Femur (tissue), 1 donor: ENCODE measurements at regions not wholly inside any gene's neighbourhood (a gene's known extent, or its start where the extent isn't known, plus 50 kb on each side); places are given as distances from the start of the nearest gene placed in this dataset.

ENCODE experiments used
- DNase-seq: peaks from one replicate; pipeline ENCODE4 v3.0.0-alpha.2; 2017

DNA sequence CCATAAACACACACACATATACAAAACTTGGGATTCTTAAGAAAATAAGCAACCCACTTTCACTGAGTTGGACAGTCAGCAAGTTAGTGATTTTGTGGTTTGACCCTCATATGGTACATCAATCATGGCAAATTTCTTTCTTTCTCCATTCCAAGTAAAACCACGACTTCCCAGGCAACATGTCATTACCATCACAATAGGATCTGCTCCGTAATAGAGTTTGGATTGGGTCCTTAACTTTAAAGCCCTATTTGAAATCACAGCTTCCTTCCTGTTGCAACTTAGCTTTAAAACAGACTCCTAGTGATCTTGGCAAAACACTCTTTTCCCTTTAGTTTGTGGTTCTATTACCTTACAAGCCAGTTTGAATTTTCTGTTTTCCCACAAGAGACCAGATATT lies 483.6 kb downstream of the INHBA start:
- DNase-seq: no peak

DNA sequence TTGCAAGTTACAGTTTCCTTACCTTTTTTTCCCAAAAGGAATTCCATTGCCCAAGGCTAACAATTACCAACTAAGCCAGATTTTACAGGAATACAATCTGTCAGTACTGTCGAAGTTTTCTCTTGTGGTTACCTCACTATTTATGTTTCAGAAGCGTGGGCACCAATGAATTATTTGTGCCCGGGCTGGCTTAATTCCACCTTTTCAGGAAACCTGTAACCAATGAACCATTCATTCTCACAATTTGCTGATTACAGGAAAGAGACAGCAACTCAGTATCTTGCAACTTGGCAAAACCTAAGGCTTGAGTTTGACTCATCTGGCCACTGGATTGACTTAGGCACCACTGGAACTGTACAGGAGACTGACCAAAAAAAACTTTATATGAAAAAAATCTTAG lies 485.6 kb downstream of the INHBA start:
- no peak for DNase-seq

DNA sequence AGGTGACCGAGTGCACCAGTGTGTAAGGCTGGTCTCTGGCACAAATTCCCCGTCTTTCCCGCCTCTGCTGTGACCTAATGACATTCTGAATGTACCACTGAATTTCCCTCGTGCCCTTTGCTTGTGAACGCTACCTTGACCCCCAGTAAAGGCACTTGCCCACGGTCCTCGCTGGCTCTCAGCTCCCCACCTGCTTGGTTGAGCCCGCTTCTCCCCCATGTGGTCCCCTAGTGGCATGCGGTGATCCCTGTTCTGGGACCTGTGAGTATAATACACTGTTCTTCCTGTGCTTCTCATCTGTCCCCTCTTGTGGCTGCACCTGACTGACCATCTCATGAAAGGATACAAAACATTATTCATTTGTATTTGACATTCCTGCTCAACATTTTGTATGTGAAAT lies 495.7 kb downstream of the INHBA start:
- no peak for DNase-seq

DNA sequence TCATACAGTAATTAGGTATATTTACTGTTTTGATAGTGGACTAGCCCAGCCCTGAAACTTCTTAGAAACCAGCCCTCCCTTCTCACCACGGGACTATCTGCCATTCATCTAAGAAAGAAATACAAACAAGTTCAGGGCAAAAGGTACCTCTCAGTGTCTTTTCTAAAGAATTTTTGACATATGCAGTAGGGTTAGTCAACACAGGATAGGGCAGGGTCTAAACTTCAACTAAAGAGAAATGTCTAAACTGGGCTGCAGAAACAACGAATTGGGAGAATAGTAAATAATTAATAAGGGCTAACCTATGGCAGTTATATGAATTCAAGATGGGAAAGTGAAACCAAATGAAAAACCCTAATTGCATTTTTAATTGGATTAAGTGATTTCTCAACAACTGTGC lies 496.6 kb downstream of the INHBA start:
- DNase-seq: no peak

- no peak for DNase-seq
These were observed 497.3 kb downstream of the INHBA start for GRCh38 chr7:41205600-41205999.

DNA sequence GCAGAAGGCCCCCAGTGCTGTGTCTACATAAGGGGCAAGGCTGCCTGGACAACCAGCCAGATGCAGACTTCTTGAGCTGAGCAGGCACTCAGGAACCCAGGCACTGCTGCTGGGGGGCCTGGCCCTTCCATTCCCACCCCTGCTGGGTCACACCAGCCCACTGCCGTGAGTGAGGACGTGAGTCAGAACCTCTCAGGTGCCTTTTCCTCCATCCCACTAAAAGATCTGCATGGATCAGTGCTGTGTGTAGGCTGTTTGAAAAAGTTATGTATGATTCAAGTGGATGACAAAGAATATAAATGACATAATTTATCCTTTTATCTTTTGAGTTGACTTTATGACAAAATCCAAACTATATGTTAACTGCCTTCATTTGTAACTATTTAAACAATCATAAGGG lies 499.3 kb downstream of the INHBA start:
- DNase-seq: no peak

DNA sequence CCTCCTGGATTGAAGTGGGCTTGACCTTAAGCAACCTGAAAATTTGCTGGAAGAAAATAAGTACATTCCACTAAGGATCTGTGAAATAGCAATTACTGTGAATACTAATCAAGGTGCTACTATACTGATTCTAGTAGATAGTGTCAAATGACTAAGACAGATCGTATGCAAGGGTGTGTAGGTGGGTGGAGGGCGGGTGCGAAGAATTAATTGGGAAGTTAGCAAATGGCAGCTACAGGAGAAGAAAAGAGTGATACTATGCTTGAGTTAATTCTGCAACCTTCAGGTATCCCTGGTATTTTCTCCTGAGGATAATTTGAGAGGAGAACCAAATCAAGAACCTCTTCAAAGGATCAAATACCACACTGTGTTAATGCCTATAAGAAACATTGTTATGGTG lies 501.9 kb downstream of the INHBA start:
- DNase-seq: no peak

- DNase-seq: no peak
These were observed 503.8 kb downstream of the INHBA start for GRCh38 chr7:41199136-41199535.

DNA sequence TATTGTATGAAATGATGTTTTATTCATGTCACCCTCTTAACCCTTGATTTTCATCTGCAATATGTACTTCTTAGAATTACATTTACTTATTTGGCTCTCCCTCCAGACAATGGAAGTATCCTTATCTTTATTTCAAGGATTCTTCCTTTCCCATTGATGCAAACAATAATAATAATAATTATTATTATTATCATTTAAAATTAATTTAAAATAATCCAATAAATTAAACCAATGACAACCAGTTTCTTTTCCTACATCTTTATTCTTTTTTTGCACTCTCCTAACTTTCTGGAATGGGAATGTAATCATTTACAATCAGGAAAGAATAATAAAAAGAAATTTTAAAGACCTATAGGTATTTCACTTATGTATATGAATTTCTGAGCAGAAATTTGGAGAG lies 504.4 kb downstream of the INHBA start:
- no peak for DNase-seq

DNA sequence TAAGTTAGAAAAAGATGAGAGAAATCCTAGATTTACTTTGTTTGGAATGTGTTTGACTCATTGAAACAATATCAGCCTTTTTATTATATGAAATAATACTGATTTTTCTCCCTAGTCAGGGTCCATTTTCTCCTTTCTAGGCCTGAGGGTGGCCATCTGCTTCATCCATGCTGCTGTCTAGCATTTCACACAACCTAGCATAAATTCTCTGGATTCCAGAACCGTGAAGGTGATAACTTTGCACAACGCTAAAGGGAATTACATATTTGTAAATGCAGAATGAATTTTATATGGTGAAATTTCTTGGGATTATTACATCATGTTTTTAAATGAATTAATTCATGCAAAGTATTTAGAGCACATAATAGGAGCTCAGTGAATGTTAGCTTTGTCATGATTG lies 505.1 kb downstream of the INHBA start:
- no peak for DNase-seq

- DNase-seq: no peak
These were observed 509.1 kb downstream of the INHBA start for GRCh38 chr7:41193738-41194282.

DNA sequence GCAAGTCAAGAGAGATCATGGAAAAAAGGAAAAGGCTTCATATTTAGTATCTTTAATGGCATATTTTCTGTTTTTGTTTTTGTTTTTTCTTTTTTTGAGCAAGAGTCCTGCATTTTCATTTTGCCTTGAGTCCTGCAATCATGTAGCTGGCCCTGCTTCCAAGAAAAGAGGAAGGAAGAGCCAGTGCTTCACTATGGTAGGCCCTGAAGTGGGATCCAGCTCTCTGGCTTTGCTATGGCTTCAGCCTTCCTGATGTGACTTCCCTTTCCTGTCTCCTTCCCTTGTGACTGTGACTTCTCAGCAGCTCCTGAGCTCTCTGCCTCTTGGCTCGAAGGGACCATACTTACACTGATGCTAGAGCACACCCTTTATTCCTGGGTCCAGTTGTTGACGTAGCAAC lies 512.3 kb downstream of the INHBA start:
- DNase-seq: no peak

- no peak for DNase-seq
These were observed 513.0 kb downstream of the INHBA start for GRCh38 chr7:41189866-41190265.

DNA sequence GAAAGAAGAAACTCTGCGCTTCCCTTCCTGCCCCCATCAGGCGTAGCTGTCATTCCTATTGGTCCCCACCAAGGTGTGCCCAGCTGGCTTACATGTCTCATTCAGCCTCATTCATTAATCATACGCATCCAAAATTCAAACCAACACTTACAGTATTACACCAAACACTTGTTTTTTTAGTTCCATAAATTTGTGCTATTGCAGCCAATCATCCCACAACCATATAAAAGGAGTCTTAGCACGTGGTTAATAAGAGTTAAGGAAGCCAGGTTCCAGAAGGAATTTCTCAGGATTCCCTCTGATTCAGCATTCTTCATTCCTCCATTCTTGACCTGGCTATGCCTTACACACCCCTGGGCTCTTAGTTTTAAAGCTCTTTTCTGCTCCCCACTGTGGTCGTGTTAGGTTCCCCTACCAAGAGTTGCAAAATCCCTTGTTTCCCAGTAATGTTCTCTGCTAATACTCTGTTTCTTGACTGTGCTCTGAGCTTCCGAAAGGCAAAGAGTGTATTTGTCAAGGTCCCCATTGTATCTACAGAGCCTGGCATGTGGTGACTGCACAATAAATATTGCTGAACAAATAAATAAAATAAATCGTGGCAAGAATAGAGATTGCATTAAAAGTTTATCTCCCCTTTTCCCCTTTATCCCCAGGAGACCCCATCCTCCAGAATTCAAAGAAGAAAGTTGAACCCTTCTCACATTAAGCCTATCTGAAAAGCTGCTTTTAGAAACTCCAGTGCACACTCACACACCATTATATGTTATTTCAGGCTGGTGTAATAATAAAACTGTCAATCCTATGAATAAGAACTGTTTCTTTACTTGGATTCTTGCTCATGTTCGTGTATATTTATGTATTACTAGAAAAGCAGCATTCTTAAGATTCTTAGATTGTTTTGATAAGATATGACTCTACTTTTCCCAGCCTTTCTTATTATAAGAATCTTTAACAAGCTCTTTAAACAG lies 514.4 kb downstream of the INHBA start:
- DNase-seq: no peak

DNA sequence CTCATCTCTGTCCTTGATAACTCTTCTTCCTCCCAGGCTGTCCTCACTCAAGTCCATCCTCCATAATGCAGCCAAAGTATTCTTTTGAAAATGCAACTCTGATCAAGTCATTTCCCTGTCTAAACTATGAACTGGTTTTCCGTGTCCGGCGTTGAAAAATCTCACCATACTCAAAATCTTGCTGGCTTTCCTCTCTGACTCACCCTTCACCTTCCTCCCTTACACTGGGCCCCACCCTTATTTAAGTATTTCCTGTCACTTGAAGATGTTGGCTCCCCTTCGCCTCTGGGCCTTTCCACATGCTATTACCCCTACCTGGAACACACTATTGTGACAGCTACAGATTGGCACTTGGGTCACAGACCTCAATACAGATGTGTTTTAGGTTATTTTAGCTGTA lies 515.6 kb downstream of the INHBA start:
- no peak for DNase-seq

GRCh38 chr7:41185851-41186250 lies 517.0 kb downstream of the INHBA start:
- DNase-seq: no peak

- DNase-seq: no peak
These were observed 519.1 kb downstream of the INHBA start for GRCh38 chr7:41183741-41184140.

DNA sequence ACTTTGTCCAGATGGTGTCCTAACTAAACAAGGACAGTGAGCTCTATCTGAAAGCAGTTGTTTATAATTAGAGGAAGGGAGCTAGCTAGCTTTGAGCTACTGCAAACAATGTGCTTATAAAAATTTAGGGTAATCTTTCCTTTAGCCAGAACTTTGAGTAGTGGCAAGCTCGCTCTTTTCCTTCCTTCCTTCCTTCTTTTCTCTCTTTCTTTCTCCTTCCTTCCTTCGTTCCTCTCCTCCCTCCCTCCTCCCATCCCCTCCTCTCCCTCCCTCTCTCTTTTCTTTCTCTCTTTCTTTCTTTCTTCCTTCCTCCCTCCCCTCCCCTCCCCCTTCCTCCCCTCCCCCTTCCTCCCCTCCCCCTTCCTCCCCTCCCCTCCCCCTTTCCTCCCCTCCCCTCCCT lies 520.1 kb downstream of the INHBA start:
- DNase-seq: no peak

- DNase-seq: no peak
These were observed 527.5 kb downstream of the INHBA start for GRCh38 chr7:41175435-41175834.

DNA sequence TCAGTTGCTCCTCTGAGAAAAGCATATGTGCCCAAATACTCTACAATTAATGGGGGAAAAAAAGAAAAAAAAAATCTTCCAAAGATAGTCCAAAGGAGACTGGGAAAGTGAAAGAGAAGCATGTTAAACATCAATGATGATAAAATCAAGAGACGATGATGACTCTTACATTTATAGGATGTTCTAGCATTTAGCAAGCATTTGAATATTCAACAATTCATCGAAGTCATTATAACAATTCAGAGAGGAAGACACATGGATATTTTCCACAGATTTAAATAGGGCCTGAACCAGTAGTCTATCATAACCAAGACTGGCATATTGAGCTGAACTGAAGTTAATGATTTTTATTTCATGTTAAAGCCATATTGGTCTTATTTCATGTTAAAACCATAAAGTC lies 528.4 kb downstream of the INHBA start:
- no peak for DNase-seq

GRCh38 chr7:41170466-41170865 lies 532.4 kb downstream of the INHBA start:
- DNase-seq: no peak

DNA sequence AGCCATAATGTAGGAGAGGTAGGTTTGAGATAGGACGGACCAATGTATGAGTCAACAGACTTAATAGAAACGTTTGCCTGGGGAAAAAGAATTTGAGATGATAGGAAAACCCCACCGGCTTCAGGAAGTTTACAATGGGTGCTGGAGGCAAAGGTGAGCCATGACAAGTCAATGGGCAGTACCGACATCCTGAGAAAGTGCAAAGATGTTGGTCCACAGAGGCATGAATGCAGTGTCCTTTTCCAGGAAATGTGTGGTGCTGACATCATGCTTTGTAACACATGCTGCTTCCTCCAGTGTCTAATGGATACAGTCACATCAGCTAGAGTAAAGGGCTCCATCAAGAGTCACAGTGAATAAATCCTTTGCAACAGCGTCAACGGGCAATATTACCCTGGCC lies 533.6 kb downstream of the INHBA start:
- no peak for DNase-seq

GRCh38 chr7:41167836-41168235 lies 535.1 kb downstream of the INHBA start:
- DNase-seq: no peak

GRCh38 chr7:41164440-41164839 lies 538.5 kb downstream of the INHBA start:
- no peak for DNase-seq

- no peak for DNase-seq
These were observed 538.9 kb downstream of the INHBA start for GRCh38 chr7:41163991-41164390.
